PC-9 (cell line): ENCODE measurements at regions not wholly inside any gene's neighbourhood (a gene's known extent, or its start where the extent isn't known, plus 50 kb on each side); places are given as distances from the start of the nearest gene placed in this dataset.
A peak's percentile ranks its signal among the peaks of the same experiment; 100 is the strongest.

ENCODE experiments used
- CTCF ChIP-seq: fragments of 200-600 bp; sonication (generic); conservative IDR thresholded peaks from 2 replicates; pipeline ENCODE4 v1.6.1; 2017; ENCODE audit warnings: mixed run types, antibody characterized with exemption, mild to moderate bottlenecking, moderate library complexity
- EZH2 ChIP-seq: fragments of 200-600 bp; sonication (generic); IDR thresholded peaks from 2 replicates; pipeline ENCODE4 v1.8.0; 2017; ENCODE audit warnings: antibody characterized with exemption, low read depth

GRCh38 chr5:101590384-101590783, 687.3 kb upstream of the ST8SIA4 start:
- TF ChIP-seq CTCF (peak; percentile 44; the same call in 1 of the 2 replicates), EZH2 (no peak)
